A549 (cell line): ENCODE measurements at regions not wholly inside any gene's neighbourhood (a gene's known extent, or its start where the extent isn't known, plus 50 kb on each side); places are given as distances from the start of the nearest gene placed in this dataset.

ENCODE experiments used
- CEBPB ChIP-seq, 2 experiments: fragments of >200 bp in 1 of 2; sonication (Bioruptor Twin) in 1 of 2; formaldehyde crosslinking in 1 of 2; IDR thresholded peaks; 2 replicates each; pipeline ENCODE4 v1.6.1; 2012 to 2016
- EP300 ChIP-seq, 2 experiments: fragments of >200 bp; sonication (Bioruptor Twin); formaldehyde crosslinking; IDR thresholded peaks; 2 replicates in 1 of 2; 3 replicates in 1 of 2; pipeline ENCODE4 v1.6.1; 2016 to 2017
- REST ChIP-seq: fragments of 200-600 bp; sonication (generic); IDR thresholded peaks from 2 replicates; pipeline ENCODE4 v1.6.1; 2016; ENCODE audit warnings: antibody characterized with exemption, mild to moderate bottlenecking, moderate library complexity
- RNF2 ChIP-seq: fragments of 200-600 bp; sonication (generic); IDR thresholded peaks from 2 replicates; pipeline ENCODE4 v1.6.1; 2016; ENCODE audit warnings: low read depth, mild to moderate bottlenecking, antibody characterized with exemption, moderate library complexity, borderline replicate concordance
- TF ChIP-seq, protein P1 (sequence below): fragments of 250-450 bp; sonication (Bioruptor Pico); IDR thresholded peaks from 2 replicates; pipeline ENCODE4 v1.5.0; 2021; ENCODE audit warnings: mild to moderate bottlenecking, moderate library complexity, borderline replicate concordance
- TF ChIP-seq, protein P2 (sequence below): fragments of >200 bp; sonication (Bioruptor Twin); formaldehyde crosslinking; IDR thresholded peaks from 3 replicates; pipeline ENCODE4 v1.5.1; 2016

DNA sequence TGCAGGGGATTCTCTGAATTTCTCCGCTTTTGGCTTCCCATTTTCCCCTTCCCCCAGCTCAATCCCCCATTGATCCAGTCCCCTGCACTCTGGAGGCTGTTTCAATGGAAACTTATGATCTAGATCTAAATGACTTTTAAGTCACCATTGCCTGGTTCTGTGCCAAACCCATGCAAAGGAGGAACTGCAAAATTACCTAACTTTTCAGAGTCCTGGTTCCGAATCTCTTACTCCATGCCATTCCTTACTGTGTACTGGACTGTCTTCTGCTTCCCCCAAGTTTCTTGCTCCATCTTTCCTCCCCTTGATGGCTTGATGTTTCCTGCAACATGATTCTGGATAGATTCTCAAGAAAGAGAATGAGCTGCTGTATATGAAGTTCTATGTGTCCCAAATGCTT, 327.8 kb downstream of the MIAT start:
- TF ChIP-seq, protein P1, sequence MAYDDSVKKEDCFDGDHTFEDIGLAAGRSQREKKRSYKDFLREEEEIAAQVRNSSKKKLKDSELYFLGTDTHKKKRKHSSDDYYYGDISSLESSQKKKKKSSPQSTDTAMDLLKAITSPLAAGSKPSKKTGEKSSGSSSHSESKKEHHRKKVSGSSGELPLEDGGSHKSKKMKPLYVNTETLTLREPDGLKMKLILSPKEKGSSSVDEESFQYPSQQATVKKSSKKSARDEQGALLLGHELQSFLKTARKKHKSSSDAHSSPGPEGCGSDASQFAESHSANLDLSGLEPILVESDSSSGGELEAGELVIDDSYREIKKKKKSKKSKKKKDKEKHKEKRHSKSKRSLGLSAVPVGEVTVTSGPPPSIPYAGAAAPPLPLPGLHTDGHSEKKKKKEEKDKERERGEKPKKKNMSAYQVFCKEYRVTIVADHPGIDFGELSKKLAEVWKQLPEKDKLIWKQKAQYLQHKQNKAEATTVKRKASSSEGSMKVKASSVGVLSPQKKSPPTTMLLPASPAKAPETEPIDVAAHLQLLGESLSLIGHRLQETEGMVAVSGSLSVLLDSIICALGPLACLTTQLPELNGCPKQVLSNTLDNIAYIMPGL: no peak
- no peak for TF ChIP-seq EP300 (IDR thresholded peaks at IDR 0.05)
- TF ChIP-seq, protein P2, sequence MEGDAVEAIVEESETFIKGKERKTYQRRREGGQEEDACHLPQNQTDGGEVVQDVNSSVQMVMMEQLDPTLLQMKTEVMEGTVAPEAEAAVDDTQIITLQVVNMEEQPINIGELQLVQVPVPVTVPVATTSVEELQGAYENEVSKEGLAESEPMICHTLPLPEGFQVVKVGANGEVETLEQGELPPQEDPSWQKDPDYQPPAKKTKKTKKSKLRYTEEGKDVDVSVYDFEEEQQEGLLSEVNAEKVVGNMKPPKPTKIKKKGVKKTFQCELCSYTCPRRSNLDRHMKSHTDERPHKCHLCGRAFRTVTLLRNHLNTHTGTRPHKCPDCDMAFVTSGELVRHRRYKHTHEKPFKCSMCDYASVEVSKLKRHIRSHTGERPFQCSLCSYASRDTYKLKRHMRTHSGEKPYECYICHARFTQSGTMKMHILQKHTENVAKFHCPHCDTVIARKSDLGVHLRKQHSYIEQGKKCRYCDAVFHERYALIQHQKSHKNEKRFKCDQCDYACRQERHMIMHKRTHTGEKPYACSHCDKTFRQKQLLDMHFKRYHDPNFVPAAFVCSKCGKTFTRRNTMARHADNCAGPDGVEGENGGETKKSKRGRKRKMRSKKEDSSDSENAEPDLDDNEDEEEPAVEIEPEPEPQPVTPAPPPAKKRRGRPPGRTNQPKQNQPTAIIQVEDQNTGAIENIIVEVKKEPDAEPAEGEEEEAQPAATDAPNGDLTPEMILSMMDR: no peak
- no peak for TF ChIP-seq CEBPB (IDR thresholded peaks at IDR 0.05)
- TF ChIP-seq REST: no peak
- no peak for TF ChIP-seq RNF2
